Cerebellar cortex (tissue), 1 donor: ENCODE measurements at regions not wholly inside any gene's neighbourhood (a gene's known extent, or its start where the extent isn't known, plus 50 kb on each side); places are given as distances from the start of the nearest gene placed in this dataset.

Experiments used
- DNase-seq: peaks from one replicate; pipeline ENCODE4 v3.0.0-alpha.2; 2015; ENCODE audit warnings: low spot score

DNA sequence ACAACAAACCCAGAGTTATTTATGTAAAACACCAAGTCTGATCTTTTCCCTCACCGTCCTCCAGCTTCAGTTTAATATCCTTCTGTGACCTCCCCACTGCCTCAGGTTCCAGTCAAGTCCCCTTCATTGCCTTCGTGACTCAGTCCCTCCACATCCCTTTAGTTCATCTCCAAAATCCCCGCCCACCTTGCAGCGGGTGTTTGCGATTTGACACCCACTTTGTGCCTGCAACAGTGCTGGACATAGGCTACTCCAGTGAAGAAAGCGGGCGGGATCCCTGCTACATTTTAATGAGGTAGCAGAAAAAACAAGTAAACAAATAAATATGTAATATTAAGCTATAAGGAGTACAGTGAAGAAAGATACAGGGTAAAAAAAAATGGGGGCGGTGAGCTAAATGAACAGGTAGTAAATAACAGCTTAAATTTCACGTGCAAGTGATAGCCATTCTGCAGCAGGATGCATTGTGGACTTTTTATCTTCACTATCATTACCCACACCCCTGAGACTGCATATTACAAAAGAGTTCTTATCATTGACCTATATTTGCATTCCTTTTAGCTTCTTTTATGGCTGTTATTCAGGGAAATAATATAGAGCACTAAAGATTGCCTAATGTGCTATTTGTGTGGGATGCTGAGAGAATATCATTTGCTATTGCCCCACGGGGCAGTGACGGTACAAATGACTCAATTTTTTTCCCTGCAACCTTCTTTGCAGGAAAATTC lies 222.8 kb upstream of the NUDT4 start:
- no peak for DNase-seq

- no peak for DNase-seq
These were observed 221.5 kb upstream of the NUDT4 start for GRCh38 chr12:93156086-93156716.

- DNase-seq = no peak
These were observed 220.4 kb upstream of the NUDT4 start for GRCh38 chr12:93157279-93157678.

DNA sequence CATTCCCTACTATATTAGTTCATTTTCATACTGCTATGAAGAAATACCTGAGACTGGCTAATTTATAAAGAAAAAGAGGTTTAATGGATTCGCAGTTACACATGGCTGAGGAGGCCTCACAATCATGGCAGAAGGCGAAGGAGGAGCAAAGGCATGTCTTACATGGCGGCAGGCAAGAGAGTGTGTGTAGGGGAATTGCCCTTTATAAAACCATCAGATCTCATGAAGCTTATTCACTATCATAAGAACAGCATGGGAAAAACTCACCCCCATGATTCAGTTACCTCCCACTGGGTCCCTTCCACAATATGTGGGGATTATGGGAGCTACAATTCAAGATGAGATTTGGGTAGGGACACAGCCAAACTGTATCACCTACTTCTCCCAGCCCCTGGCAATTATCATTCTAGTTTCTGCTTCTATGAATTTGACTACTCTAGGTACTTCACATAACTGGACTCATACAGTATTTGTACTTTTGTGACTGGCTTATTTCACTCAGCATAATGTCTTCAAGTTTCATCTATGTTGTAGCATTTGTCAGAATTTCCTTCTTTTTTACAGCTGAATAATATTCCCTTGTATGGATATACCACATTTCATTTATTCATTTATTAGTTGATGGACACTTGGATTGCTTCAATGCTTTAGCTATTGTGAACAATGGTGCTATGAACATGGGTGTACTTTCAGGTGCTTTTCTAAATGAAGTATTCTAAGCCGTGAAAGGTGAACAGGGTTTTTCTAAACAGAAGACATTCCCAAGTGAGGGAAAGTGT lies 219.5 kb upstream of the NUDT4 start:
- DNase-seq = no peak

DNA sequence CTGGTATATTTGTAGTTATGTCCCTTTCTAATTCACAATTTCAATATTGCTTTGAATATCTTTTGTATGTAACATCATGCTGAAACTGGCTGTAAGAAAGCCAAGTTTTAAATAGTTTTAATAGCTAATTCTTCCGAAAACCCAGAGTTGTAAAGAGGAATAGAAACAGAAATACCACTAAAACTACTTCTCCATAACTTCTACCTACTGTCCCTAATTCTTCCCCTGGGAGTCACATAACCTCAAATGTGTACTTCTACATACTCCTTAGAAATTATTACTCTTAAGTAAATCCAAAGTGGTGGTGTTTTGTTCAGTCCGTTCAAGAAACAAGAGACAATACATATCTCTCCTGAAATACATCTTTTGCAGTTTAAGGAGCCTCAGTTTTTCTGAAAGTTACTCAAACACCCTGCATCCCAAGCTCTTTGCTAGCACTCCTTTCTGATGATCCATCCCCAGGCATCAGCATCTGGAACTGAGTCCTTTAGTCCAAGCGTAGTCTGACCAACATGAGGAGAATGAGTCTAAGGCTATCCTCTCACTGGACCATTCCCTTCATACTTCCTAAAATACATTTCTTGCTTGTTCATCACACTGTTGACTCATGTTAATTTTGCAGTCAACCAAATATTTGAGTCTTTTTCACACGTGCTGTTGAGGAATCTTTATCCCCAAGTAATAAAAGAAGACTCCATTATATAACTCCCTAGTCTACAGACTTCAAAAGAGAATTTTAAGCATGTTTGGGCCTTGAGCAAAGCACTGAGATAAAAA lies 214.3 kb upstream of the NUDT4 start:
- DNase-seq = no peak

DNA sequence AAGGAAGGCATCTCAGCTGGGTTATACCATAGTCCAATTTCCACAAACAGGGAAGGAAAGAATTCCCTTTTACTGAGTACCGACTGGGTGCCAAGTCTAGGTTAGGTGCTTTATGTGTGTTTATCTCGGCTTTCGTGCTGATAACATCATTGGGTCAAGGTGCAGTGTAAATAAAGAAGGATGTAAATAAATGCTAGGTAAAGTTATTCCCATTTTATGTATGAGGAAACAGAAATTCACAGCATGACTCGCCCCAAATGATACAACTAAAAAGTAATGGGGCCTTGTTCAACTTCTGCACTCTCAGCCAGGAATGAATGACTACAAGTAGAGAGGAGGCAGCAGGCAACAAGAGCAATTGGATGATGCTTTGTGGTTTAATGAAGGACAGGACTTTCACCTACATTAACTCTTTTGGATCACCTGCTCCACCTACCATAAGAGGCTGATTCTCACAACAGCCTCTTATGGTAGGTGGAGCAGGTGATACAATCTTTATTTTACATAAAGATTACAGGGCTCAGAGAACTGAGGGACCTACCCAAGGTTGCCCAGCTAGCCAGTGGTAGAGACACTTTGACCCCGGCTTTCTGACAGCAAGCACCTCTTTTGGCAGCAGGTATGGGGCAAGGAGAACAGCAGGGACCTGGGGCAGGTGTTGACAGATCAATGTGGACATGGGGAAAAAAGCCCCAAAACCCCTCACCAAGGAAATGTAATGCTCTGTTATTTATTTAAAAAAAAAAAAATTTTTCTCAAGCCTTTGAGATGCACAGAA lies 213.4 kb upstream of the NUDT4 start:
- DNase-seq = no peak

- no peak for DNase-seq
These were observed 212.3 kb upstream of the NUDT4 start for GRCh38 chr12:93165384-93165932.

DNA sequence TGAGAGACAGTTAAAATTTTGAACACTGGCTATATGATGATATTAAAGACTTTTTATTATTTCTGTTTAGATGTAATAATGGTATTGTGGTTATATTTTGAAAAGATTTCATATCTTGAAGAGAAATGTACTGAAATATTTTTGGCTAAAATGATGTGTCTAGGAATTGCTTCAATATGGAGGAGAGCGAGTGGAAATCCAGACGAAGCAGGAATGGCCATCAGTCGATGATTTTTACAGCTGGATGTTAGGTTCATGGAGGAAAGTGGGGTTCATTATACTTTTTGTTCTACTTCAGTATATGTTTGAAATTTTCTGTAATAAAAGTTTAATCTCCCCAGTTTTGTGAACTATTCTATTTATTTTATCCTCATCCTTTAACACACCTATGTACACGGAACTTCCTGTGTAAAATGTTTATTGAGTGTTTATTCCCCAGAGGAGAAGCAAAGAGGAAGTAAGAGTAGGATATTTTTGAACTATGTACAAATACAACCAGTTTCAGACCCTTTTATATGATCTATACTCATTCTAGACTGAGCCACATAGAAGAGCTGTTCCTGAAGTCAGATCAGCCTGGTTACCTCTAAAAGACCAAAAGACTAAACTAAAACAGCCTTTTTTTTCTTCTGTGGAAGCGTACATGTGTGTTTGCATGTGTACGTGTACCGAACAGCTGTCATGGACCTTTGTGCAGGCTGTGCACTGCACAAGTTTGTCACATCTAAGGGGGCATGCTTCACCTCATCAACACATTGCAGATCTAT lies 211.0 kb upstream of the NUDT4 start:
- no peak for DNase-seq

DNA sequence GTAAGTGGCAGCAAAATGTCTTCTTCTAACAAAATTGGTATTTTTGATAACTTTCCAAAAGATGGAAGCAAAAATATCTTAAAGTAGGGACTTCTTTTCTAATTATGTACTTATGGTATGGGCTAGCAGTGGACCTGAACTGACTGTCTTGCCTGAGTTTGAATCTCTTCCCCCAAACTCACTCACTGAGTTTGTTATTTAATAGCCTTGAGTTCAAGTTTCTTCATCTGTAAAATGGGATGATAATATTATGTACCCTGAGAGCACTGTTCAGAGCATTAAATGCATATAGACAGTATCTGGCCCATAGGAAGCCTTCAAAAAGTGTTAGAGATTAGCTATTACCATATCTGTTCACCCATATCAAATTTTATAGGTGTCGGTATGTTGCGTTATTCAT lies 210.4 kb upstream of the NUDT4 start:
- no peak for DNase-seq

DNA sequence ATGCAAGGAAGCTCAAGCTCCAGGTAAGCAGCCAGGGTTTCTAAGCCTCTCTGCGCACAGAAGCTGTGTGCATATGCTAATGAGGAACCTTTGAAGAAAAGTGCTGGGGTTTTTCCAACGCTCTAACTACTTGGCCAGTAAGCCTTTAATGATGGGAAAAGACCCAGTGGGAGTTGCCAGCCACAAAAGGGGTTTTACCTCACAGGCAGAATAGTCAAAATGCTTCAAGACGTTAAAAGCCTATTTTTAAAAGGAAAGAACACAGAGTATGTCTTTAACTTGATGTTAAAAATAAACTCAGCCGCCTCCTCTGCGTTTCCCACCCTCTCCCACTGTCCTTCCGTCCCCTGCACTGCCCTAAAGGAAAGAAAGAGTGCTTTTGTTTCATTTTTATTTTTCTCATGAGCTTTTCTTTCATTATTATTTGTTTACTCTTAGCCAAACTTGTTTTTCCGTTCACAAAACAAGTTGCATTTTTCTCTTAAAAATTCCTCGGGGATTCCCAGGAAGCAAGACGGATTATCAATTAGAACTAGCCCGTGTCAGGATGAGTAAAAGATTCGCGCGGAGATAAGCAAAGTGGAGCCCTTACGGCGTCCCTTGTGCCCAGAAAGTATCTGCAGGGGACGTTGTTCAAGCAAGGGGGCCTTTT lies 209.8 kb upstream of the NUDT4 start:
- DNase-seq = no peak

DNA sequence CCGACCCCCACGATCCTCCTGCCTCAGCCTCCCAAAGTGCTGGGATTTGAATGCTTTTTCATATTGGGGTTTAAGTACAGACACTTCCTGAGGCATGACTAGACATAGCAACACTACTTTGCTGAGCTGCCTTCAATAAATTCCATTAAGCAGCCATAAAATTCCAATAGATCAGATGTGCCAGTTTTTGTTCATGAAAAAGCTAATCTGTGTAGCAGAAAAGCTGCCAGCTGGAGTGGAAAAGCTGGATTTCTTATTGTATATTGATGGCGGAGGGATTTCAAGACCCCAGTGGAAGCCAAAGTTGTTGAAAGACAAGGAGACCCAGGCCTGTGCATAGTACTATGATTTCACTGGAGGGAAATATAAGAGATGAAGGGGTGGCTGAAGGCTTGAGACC lies 209.0 kb upstream of the NUDT4 start:
- DNase-seq = no peak

DNA sequence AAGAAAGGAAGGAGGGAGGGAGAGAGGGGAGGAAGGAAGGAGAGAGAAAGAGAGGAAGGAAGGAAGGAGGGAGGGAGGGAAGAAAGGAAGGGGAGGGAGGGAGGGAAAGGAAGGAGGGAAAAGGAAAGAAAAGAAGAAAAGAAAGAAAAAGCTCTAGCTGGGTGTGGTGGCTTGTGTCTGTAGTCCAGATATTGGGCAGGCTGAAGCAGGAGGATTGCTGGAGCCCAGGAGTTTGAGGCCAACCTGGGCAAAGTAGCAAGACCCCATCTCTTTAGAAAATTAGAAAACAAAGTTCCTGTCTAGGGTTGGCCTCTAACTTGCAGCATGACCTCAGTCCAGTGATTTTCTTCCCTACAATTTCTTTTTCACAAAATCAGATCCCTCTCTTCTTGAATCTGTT lies 208.2 kb upstream of the NUDT4 start:
- DNase-seq = no peak

DNA sequence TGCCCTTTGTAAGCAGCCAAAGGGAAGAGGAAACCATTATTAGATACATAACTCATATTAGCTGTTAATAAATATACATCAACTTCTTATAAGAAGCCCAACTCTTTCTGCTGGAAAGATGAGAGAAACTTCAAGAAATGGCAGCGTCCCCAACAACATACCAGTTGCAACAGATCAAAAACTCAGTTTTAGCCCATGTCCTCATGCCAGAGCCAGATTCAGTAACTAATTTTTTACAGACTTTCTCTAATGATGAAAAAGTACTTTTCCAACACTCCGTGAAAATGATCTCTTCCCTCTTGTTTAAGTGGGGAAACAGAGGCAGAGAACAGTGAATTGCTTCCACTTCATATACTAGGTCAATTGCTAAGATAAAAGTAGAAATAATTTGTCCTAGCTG lies 206.8 kb upstream of the NUDT4 start:
- no peak for DNase-seq

GRCh38 chr12:93173178-93173957 lies 204.4 kb upstream of the NUDT4 start:
- no peak for DNase-seq

GRCh38 chr12:93174048-93174447 lies 203.7 kb upstream of the NUDT4 start:
- DNase-seq = no peak

DNA sequence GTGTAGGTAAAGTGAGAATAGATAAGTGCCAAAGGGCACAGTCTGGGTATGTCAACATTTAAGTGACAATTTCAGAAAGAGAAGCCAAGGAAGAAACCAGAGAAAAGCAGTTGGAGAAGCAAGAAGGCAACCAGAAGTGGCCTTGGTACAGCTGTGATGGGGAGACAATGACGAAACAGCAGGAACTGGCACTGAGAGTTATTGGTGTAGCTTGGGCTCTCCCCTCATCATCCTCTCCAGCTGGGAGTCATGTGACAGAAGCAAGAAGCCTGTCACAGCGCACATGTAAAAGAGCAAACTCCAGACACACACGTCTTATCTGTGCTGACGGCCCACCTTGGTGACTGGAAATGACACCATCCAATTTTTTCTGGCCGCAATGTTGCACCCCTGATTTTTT lies 203.3 kb upstream of the NUDT4 start:
- no peak for DNase-seq

GRCh38 chr12:93176165-93176564 lies 201.6 kb upstream of the NUDT4 start:
- no peak for DNase-seq

DNA sequence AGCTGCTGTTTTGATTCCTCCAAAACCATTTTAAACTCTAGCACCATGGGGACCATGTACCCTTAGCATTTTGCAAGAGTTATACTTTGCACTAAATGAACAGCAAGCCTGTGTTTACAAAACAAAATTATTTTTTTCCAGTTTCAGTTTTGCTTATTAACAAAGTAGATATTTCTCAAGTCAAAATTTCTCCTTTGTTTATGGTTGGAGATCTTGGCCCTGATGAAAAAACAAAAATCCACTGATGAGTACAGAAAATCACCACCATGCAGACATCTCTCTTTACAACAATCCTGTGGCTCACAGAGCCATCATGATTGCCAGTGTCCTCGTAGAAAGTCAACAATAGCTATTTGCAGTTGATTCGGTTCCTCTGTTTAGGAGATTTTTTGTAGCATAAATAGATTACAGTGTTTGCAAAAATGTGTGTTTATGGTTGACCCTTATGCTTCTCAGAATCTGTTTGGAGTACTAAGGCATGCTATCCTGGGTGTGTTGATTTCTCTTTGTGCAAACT lies 201.1 kb upstream of the NUDT4 start:
- DNase-seq = no peak
